Thyroid gland (tissue), 4 donors: ENCODE measurements at regions not wholly inside any gene's neighbourhood (a gene's known extent, or its start where the extent isn't known, plus 50 kb on each side); places are given as distances from the start of the nearest gene placed in this dataset.

Experiments used
- DNase-seq, 2 donors: peaks; one replicate each; pipeline ENCODE4 v3.0.0-alpha.2; 2019
- H3K27ac ChIP-seq, 3 donors: fragments of 200-600 bp; sonication (generic); 1 replicate in 2 of 3; 2 replicates in 1 of 3; pipeline ENCODE4 v1.5.1; 2016 to 2019; ENCODE audit warnings: mild to moderate bottlenecking in 1 of 3, moderate library complexity in 1 of 3
- H3K27me3 ChIP-seq: fragments of 200-600 bp; sonication (generic); one replicate; pipeline ENCODE4 v1.5.1; 2019
- H3K36me3 ChIP-seq, 2 donors: fragments of 200-600 bp; sonication (generic); one replicate each; pipeline ENCODE4 v1.5.1; 2016 to 2019
- H3K4me1 ChIP-seq, 2 donors: fragments of 200-600 bp; sonication (generic); one replicate each; pipeline ENCODE4 v1.5.1; 2017 to 2019
- H3K4me3 ChIP-seq, 3 donors: fragments of 200-600 bp; sonication (generic); replicated peaks in 1 of 3; 1 replicate in 2 of 3; 2 replicates in 1 of 3; pipeline ENCODE4 v1.5.1; 2016; ENCODE audit warnings: mild to moderate bottlenecking in 1 of 3
- H3K9me3 ChIP-seq: fragments of 200-600 bp; sonication (generic); one replicate; pipeline ENCODE4 v1.5.1; 2017
- CTCF ChIP-seq, 6 experiments: fragments of 200-600 bp in 3 of 6; fragments of 450-650 bp in 3 of 6; sonication (generic) in 3 of 6; IDR thresholded peaks; one replicate each; pipeline ENCODE4 v1.5.1; 2016 to 2019; ENCODE audit warnings: antibody characterized with exemption in 6 of 6, mild to moderate bottlenecking in 2 of 6, inconsistent platforms in 1 of 6, moderate library complexity in 1 of 6
- POLR2A ChIP-seq, 2 donors: fragments of 450-650 bp; IDR thresholded peaks; one replicate each; pipeline ENCODE4 v1.6.1; 2017; ENCODE audit warnings: antibody characterized with exemption in 2 of 2, mild to moderate bottlenecking in 2 of 2, moderate library complexity in 1 of 2
- WGBS, 2 donors: methylation state at CpG; one replicate each; pipeline ENCODE4 v1.1.5; 2017; 5-methylcytosine and 5-hydroxymethylcytosine counted together
- intact Hi-C: fragments of 100-400 bp; cut with DNase I; formaldehyde crosslinking; loops from one replicate; pipeline ENCODE4 v1.15.1; 2023

GRCh38 chr5:89047571-89047970 lies 164.6 kb upstream of the MEF2C start:
- DNase-seq: no peak
- H3K27ac ChIP-seq: no peak overlapping the region
- no peaks in the 10 kb centered on the region for H3K4me1 ChIP-seq
- WGBS, 2 donors: 91 to 93% methylated on average over 1 of the region's 1 CpG
- H3K36me3 ChIP-seq: no peaks in the 10 kb centered on the region
- no peaks in the 10 kb centered on the region for H3K27me3 ChIP-seq
- intact Hi-C loops: no loop called here
- H3K4me3 ChIP-seq: no peak overlapping the region
- TF ChIP-seq POLR2A (IDR thresholded peaks at IDR 0.05): no peak
- TF ChIP-seq CTCF (IDR thresholded peaks at IDR 0.05): no peak
- H3K9me3 ChIP-seq: no peaks in the 10 kb centered on the region

DNA sequence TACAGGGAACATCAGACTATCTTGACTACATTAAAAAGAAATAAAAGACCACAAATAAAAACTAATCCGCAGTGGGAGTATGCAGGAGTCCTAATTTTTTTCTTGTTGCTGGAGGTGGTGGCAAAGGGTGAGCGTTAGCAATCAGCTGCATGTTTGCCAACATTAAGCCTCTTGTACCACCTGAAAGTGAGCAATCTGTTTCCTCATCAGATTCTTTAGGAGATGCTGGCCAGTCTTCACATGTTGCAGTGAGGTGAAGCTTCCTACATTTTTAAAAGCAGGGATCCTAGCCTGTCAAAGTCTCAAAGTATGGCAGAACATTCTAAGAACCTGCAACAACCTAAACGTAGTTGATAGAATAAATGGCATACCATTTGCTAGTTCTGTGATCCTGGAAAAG lies 162.2 kb upstream of the MEF2C start:
- H3K4me1 ChIP-seq: no peaks in the 10 kb centered on the region
- no peak for DNase-seq
- no peak overlapping the region for H3K4me3 ChIP-seq
- 87 to 91% methylated on average over 3 of the region's 3 CpGs for WGBS, 2 donors
- no peaks in the 10 kb centered on the region for H3K27me3 ChIP-seq
- intact Hi-C loops: no loop called here
- no peak for TF ChIP-seq CTCF (IDR thresholded peaks at IDR 0.05)
- TF ChIP-seq POLR2A (IDR thresholded peaks at IDR 0.05): no peak
- H3K36me3 ChIP-seq: no peaks in the 10 kb centered on the region
- H3K27ac ChIP-seq: no peak overlapping the region
- H3K9me3 ChIP-seq: no peaks in the 10 kb centered on the region

- TF ChIP-seq POLR2A (IDR thresholded peaks at IDR 0.05) (no peak), CTCF (IDR thresholded peaks at IDR 0.05) (no peak)
- Histone ChIP-seq H3K4me3 (no peak overlapping the region), H3K36me3 (no peaks in the 10 kb centered on the region), H3K27ac (no peak overlapping the region), H3K9me3 (no peaks in the 10 kb centered on the region), H3K4me1 (no peaks in the 10 kb centered on the region), H3K27me3 (no peaks in the 10 kb centered on the region)
- intact Hi-C loops: no loop called here
- no peak for DNase-seq
- WGBS, 2 donors: 89 to 92% methylated on average over 5 of the region's 5 CpGs
These were observed 161.8 kb upstream of the MEF2C start for GRCh38 chr5:89044674-89045200.

GRCh38 chr5:89043676-89044075 lies 160.7 kb upstream of the MEF2C start:
- 8 to 17% methylated on average over 1 of the region's 1 CpG for WGBS, 2 donors
- no peaks in the 10 kb centered on the region for H3K36me3 ChIP-seq
- no peak for DNase-seq
- no peaks in the 10 kb centered on the region for H3K27me3 ChIP-seq
- H3K27ac ChIP-seq: no peak overlapping the region
- intact Hi-C loops: no loop called here
- H3K9me3 ChIP-seq: no peaks in the 10 kb centered on the region
- no peaks in the 10 kb centered on the region for H3K4me1 ChIP-seq
- no peak overlapping the region for H3K4me3 ChIP-seq
- TF ChIP-seq CTCF (IDR thresholded peaks at IDR 0.05) (no peak), POLR2A (IDR thresholded peaks at IDR 0.05) (no peak)

DNA sequence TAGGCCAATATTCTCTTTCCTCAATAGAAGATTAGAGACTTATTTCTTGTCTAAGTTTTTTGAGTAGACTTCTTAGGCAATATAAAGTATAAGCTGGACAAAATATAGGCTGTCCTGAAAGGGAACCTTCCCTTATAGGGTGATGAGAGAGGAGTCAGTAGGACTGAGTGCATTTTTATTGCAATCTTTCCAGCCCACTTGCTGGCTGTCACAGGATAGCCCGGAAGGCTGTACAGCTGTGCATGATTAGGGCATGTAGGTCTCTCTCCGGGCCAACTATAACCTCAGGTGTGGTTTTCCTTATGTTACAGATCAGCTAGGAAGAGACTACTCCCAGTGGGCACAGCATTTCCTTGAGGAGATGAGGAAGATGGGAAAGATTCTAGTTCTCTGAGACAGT lies 159.8 kb upstream of the MEF2C start:
- DNase-seq: no peak
- no peaks in the 10 kb centered on the region for H3K27me3 ChIP-seq
- H3K4me3 ChIP-seq: no peak overlapping the region
- WGBS, 2 donors: 50 to 64% methylated on average over 2 of the region's 2 CpGs
- intact Hi-C loops: no loop called here
- H3K27ac ChIP-seq: no peak overlapping the region
- no peaks in the 10 kb centered on the region for H3K4me1 ChIP-seq
- TF ChIP-seq POLR2A (IDR thresholded peaks at IDR 0.05) (no peak), CTCF (IDR thresholded peaks at IDR 0.05) (no peak)
- H3K36me3 ChIP-seq: no peaks in the 10 kb centered on the region
- H3K9me3 ChIP-seq: no peaks in the 10 kb centered on the region
